BLaER1 treated with 17β-estradiol and CSF1 and Interleukin-3, amounts not matched to agents 10 nM and 100 nM (cell line): ENCODE measurements at regions not wholly inside any gene's neighbourhood (a gene's known extent, or its start where the extent isn't known, plus 50 kb on each side); places are given as distances from the start of the nearest gene placed in this dataset.

Experiments
- H3K27ac ChIP-seq, 11 experiments: shearing (Covaris generic); formaldehyde crosslinking; 2 replicates each; pipeline ENCODE4 v1.8.1; 2022
- H3K27me3 ChIP-seq, 11 experiments: shearing (Covaris generic); formaldehyde crosslinking; 2 replicates each; pipeline ENCODE4 v1.8.1; 2022
- H3K36me3 ChIP-seq, 11 experiments: shearing (Covaris generic); formaldehyde crosslinking; 2 replicates each; pipeline ENCODE4 v1.8.1; 2022
- H3K4me1 ChIP-seq, 10 experiments: shearing (Covaris generic); formaldehyde crosslinking; 2 replicates each; pipeline ENCODE4 v1.8.1; 2022
- H3K4me2 ChIP-seq, 11 experiments: shearing (Covaris generic); formaldehyde crosslinking; 2 replicates each; pipeline ENCODE4 v1.8.1; 2022
- H3K4me3 ChIP-seq, 10 experiments: shearing (Covaris generic); formaldehyde crosslinking; 2 replicates each; pipeline ENCODE4 v1.8.1; 2022
- H3K9ac ChIP-seq, 11 experiments: shearing (Covaris generic); formaldehyde crosslinking; 2 replicates each; pipeline ENCODE4 v1.8.1; 2022
- H3K9me3 ChIP-seq, 11 experiments: shearing (Covaris generic); formaldehyde crosslinking; replicated peaks in 1 of 11; 2 replicates each; pipeline ENCODE4 v1.8.1; 2022
- H4K20me1 ChIP-seq, 11 experiments: shearing (Covaris generic); formaldehyde crosslinking; 2 replicates each; pipeline ENCODE4 v1.8.1; 2022
- Cebpa-rat ChIP-seq, 11 experiments: shearing (Covaris generic); IDR thresholded peaks; 2 replicates each; pipeline ENCODE4 v1.8.1; 2022

DNA sequence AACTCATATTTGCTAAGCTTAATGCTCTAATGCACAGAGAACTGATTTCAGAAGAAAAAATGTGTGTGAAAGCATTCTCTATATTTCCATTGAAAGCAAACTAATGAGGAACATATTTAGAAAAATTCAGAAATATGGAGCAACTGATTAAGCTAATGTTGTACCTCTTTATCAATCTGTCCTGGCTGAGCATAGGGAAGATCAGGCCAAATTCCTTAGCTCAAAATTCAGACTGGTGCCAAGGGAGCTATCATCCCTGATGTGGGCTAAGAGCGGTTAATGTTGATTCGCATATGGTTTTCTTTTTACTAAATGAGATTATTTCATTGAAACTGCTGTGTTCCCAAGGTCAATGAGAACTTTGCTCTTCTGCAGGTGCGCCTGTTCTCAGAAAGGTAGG, 93.9 kb upstream of the HS3ST5 start:
- Histone ChIP-seq H4K20me1 (no peaks in the 10 kb centered on the region), H3K9ac (no peak overlapping the region), H3K4me2 (no peak overlapping the region), H3K27ac (no peak overlapping the region), H3K36me3 (no peaks in the 10 kb centered on the region), H3K9me3 (no peaks in the 10 kb centered on the region), H3K27me3 (no peaks in the 10 kb centered on the region), H3K4me3 (no peak overlapping the region), H3K4me1 (peaks cover 0 to 16% (median 0%) of the 10 kb centered on the region in 10 experiments; a peak in 7 of 20 replicates)
- TF ChIP-seq Cebpa-rat (IDR thresholded peaks at IDR 0.05), result no peak

DNA sequence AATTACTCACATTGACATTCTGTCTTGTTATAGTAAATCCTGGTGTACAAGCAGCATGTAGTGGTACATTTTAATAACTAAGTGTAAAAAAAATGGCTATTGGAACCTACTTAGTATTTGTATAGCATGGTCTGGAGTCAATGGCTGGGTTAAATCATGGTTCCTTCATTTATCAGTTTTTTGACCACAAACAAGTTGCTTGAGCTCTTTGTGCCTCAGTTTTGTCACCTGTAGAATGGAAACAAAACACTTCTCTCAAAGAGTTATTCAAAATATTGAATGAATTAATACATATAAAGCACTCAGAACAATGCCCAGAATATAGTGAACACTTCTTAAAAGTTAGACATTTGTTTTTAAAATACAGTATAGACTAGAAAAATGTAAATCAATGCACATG, 93.2 kb upstream of the HS3ST5 start:
- no peak for TF ChIP-seq Cebpa-rat (IDR thresholded peaks at IDR 0.05)
- Histone ChIP-seq H3K36me3 (no peaks in the 10 kb centered on the region), H3K4me1 (peaks cover 0 to 16% (median 0%) of the 10 kb centered on the region in 10 experiments; a peak in 7 of 20 replicates), H3K27me3 (no peaks in the 10 kb centered on the region), H3K9me3 (no peaks in the 10 kb centered on the region), H4K20me1 (no peaks in the 10 kb centered on the region), H3K9ac (no peak overlapping the region), H3K4me2 (no peak overlapping the region), H3K4me3 (no peak overlapping the region), H3K27ac (no peak overlapping the region)

DNA sequence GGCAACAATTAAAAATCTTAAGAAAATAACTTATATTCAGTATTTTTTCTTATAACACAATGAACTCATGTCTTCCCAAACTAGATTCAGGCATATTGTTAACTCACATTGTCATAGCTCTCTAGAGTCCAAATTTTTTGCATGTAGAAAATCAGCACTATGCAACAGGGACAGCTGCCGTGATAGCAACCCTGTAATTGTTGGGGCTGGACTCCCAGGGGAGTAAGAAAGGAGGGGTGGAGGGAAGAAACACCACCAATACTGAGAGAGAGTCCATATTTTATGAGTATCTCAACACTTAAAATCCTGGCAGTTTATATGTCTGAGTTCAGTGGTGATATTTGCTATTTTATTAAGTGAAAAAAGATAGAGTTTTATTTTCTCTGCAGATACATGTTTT, 89.6 kb upstream of the HS3ST5 start:
- H3K27ac ChIP-seq, result no peak overlapping the region
- TF ChIP-seq Cebpa-rat (IDR thresholded peaks at IDR 0.05), result no peak
- no peaks in the 10 kb centered on the region for H3K27me3 ChIP-seq
- no peak overlapping the region for H3K9ac ChIP-seq
- H3K4me1 ChIP-seq, result no peaks in the 10 kb centered on the region
- no peaks in the 10 kb centered on the region for H3K36me3 ChIP-seq
- H3K4me2 ChIP-seq, result no peak overlapping the region
- H3K4me3 ChIP-seq, result no peak overlapping the region
- H3K9me3 ChIP-seq, result no peaks in the 10 kb centered on the region
- H4K20me1 ChIP-seq, result no peaks in the 10 kb centered on the region

DNA sequence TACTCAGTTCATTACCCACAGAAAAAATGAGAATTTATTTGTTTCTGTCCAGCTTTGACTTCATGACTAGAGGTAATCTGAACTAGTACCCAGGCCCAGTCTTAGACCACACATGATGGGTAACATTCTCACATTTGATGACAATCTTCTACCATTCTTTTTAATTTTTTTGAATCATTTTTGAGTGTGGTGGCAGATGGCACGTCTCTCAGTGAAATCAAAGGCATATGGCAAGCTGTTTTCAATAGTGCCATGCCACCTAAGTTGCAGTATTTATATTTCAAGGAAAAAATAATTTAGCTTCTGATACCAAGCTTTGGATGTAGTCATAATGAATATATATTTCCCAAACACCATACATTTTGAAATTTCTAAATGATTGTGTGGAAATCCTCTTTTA, 88.8 kb upstream of the HS3ST5 start:
- no peak overlapping the region for H3K4me3 ChIP-seq
- H3K36me3 ChIP-seq, result no peaks in the 10 kb centered on the region
- H4K20me1 ChIP-seq, result no peaks in the 10 kb centered on the region
- H3K27me3 ChIP-seq, result no peaks in the 10 kb centered on the region
- no peak overlapping the region for H3K9ac ChIP-seq
- no peaks in the 10 kb centered on the region for H3K9me3 ChIP-seq
- no peak overlapping the region for H3K27ac ChIP-seq
- no peaks in the 10 kb centered on the region for H3K4me1 ChIP-seq
- H3K4me2 ChIP-seq, result no peak overlapping the region
- TF ChIP-seq Cebpa-rat (IDR thresholded peaks at IDR 0.05), result no peak

DNA sequence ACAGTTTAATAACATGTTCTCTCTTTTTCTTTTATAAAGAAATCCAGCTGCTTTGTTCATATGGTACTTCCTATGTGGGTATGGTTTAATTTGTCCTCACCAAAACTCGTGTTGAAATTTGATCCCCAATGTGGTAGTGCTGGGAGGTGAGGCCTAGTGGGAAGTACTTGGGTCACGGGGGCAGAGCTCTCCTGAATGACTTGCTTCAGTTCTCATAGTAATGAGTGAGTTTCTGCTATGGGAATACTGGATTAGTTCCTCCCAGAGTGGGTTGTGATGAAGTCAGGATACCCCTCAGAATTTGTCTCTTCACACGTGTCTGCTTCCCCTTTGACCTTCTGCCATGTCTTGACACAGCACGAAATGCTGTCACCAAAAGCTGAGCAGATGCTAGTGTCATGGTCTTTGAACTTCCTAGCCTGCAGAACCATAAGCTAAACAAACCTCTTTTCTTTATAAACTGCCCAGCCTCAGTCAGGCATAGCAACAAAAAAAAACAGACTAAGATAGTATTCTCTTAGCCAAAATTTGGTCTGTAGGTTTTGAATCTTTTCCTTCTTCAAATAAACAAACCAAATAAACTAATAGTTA, 87.8 kb upstream of the HS3ST5 start:
- Histone ChIP-seq H3K36me3 (no peaks in the 10 kb centered on the region), H3K27ac (no peak overlapping the region), H4K20me1 (no peaks in the 10 kb centered on the region), H3K9me3 (no peaks in the 10 kb centered on the region), H3K4me3 (no peak overlapping the region), H3K4me2 (no peak overlapping the region), H3K9ac (no peak overlapping the region), H3K4me1 (no peaks in the 10 kb centered on the region), H3K27me3 (no peaks in the 10 kb centered on the region)
- TF ChIP-seq Cebpa-rat (IDR thresholded peaks at IDR 0.05), result no peak

DNA sequence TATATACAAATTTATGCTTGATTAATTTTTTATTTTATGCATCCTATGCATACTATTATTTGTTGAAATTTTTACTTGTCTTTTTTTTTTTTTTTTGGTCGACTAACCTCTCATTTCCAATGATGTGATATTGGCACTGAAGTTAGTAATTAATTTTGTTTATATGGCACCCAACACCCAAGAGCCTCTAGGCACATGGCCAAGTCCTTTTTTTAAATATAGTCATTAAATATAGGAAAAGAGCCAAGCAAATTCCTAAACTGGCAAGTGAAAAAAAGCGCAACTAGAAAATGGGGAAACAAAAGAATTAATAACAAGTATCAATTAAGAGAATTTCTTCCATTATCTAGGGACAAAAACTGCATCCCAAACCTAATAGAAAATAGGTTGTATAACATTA, 85.5 kb upstream of the HS3ST5 start:
- no peaks in the 10 kb centered on the region for H3K4me1 ChIP-seq
- no peaks in the 10 kb centered on the region for H3K36me3 ChIP-seq
- H3K4me3 ChIP-seq, result no peak overlapping the region
- no peak overlapping the region for H3K4me2 ChIP-seq
- H3K27ac ChIP-seq, result no peak overlapping the region
- no peaks in the 10 kb centered on the region for H4K20me1 ChIP-seq
- H3K9ac ChIP-seq, result no peak overlapping the region
- H3K27me3 ChIP-seq, result no peaks in the 10 kb centered on the region
- no peak for TF ChIP-seq Cebpa-rat (IDR thresholded peaks at IDR 0.05)
- no peaks in the 10 kb centered on the region for H3K9me3 ChIP-seq

DNA sequence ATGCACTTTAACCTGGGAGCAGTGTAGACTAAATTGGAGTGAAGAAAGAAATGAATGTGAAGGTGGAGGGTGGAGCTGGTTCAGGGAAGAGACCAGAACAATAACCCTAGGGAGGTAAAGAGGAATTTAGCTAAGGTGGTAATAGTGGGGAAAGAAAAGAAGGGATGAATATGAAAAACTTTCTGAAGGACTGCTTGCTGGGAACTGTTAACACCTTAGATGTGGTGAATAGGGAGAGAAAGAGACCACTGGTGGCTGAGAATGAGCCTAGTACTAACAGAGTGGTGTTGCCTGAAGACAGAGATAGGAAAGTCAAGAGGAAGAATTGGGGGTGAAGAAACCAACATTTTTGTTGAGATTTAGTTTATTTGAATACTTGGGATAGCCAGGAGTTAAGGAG, 78.4 kb upstream of the HS3ST5 start:
- no peak overlapping the region for H3K4me2 ChIP-seq
- no peaks in the 10 kb centered on the region for H3K36me3 ChIP-seq
- H3K27ac ChIP-seq, result no peak overlapping the region
- H3K4me1 ChIP-seq, result no peaks in the 10 kb centered on the region
- no peak overlapping the region for H3K4me3 ChIP-seq
- H3K9me3 ChIP-seq, result no peaks in the 10 kb centered on the region
- no peaks in the 10 kb centered on the region for H3K27me3 ChIP-seq
- TF ChIP-seq Cebpa-rat (IDR thresholded peaks at IDR 0.05), result no peak
- no peak overlapping the region for H3K9ac ChIP-seq
- no peaks in the 10 kb centered on the region for H4K20me1 ChIP-seq

DNA sequence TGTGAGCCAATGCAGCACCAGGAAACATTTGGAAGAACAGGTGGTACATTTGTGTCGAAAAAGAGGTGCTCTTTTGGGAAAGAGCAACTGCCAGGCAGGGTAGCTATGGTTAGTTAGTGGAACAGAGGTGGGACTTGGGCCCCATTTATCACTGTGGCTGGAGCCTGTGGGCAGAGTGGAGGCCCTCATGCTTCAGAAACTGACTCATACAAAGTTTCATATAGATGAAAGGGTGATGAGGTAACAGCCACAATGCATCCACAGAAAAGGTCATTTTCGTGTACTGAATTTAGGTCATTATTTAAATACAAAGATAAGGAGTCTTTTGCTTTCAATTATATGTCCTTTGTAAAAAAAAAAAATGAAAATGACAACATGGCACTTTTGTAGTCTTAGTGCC, 76.4 kb upstream of the HS3ST5 start:
- Histone ChIP-seq H3K4me2 (no peak overlapping the region), H4K20me1 (no peaks in the 10 kb centered on the region), H3K9ac (no peak overlapping the region), H3K4me1 (no peaks in the 10 kb centered on the region), H3K27ac (no peak overlapping the region), H3K27me3 (no peaks in the 10 kb centered on the region), H3K36me3 (no peaks in the 10 kb centered on the region), H3K4me3 (no peak overlapping the region), H3K9me3 (no peaks in the 10 kb centered on the region)
- no peak for TF ChIP-seq Cebpa-rat (IDR thresholded peaks at IDR 0.05)

DNA sequence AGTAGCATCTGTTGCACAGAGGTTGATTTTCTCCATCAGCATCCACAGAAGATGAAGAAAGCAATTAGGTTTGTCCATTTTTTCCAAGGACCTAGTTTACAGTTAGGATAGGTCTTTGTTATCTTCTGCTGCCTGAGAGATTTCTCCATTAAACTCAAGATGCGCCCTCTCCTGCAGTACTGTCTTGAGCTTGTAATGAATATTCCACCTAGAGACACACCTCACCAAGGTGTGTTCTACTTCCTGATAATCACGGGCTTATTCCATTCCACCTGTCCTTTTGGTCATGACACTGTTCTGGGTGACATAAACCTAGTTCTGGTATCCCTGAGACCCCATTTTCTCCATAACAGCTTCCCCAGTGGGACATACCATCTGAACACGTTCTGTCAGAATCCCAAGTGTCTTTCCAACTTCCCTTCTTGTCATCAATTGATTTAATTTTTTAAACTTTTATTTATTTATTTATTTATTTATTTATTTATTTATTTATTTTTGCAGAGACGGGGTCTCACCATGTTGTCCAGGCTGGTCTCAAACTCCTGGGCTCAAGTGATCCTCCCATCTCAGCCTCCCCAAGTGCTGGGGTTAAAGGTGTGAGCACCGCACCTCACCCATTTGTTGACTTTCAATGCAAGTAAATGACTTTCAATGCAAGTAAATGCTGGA, 75.6 kb upstream of the HS3ST5 start:
- no peak overlapping the region for H3K4me2 ChIP-seq
- no peaks in the 10 kb centered on the region for H3K36me3 ChIP-seq
- H3K9me3 ChIP-seq, result no peaks in the 10 kb centered on the region
- no peaks in the 10 kb centered on the region for H4K20me1 ChIP-seq
- H3K4me3 ChIP-seq, result no peak overlapping the region
- no peaks in the 10 kb centered on the region for H3K27me3 ChIP-seq
- no peak for TF ChIP-seq Cebpa-rat (IDR thresholded peaks at IDR 0.05)
- H3K9ac ChIP-seq, result no peak overlapping the region
- no peaks in the 10 kb centered on the region for H3K4me1 ChIP-seq
- no peak overlapping the region for H3K27ac ChIP-seq

DNA sequence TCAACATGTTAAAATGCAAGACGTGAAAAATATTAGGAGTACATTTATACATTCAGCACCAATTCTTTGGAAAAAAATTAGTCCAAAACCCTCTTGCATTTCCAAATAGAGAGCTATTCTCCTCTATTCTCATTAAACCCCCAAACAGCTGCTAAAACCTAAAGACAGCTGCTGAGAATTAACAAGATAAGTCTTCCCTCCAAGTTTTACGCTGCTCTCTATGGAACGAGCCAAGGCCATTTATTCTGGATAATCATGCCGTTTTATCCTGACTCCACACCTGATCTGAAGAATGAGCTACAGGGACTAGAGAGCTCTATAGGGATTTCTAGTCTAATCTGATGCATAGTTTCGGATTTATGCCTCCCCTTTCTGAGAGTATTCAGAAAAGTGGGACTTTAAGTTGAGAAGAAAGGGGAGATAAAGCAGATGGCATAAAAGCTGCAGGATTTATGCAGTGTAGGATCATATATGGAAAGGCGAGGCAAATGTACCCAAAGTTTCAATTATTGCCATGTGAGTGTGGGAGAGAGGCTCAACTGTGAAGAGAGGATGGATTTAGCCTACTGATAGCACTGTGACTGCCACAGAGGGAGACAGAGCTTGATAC, 64.7 kb upstream of the HS3ST5 start:
- Histone ChIP-seq H3K9me3 (no peaks in the 10 kb centered on the region), H4K20me1 (no peaks in the 10 kb centered on the region), H3K4me2 (no peak overlapping the region), H3K9ac (no peak overlapping the region), H3K27ac (no peak overlapping the region), H3K27me3 (no peaks in the 10 kb centered on the region), H3K4me3 (no peak overlapping the region), H3K4me1 (no peaks in the 10 kb centered on the region), H3K36me3 (no peaks in the 10 kb centered on the region)
- no peak for TF ChIP-seq Cebpa-rat (IDR thresholded peaks at IDR 0.05)
